ENCODE measurements at regions not wholly inside any gene's neighbourhood (a gene's known extent, or its start where the extent isn't known, plus 50 kb on each side); places are given as distances from the start of the nearest gene placed in this dataset.
"Not testable (repeated sequence)": the region's sequence is repeated elsewhere in the genome, so short reads cannot be mapped to it uniquely, and the experiment has no call there.

DNA sequence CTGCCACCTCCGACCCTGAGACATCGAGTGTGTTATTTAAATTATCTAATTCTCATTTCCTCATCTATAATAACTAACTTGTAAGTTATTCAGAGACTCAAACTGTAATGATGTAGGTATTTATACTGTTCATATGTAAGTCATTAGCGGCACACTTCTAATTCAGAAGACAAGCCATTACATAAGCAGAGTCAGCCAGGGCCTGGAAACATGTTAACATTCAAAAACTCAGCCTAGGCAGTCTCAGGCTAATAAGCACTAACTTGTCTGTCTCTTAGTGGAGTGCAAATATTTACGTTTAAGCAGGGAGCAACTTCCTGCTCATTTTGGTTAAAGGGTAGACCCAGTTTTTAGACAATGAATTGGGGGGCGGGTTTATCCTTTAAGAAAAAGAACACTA, 598.4 kb downstream of the ACTL7B start:
- TF ChIP-seq, protein P1, sequence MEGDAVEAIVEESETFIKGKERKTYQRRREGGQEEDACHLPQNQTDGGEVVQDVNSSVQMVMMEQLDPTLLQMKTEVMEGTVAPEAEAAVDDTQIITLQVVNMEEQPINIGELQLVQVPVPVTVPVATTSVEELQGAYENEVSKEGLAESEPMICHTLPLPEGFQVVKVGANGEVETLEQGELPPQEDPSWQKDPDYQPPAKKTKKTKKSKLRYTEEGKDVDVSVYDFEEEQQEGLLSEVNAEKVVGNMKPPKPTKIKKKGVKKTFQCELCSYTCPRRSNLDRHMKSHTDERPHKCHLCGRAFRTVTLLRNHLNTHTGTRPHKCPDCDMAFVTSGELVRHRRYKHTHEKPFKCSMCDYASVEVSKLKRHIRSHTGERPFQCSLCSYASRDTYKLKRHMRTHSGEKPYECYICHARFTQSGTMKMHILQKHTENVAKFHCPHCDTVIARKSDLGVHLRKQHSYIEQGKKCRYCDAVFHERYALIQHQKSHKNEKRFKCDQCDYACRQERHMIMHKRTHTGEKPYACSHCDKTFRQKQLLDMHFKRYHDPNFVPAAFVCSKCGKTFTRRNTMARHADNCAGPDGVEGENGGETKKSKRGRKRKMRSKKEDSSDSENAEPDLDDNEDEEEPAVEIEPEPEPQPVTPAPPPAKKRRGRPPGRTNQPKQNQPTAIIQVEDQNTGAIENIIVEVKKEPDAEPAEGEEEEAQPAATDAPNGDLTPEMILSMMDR (IDR thresholded peaks at IDR 0.05; ENCODE audit: low read depth, low read length, missing control alignments): no peak
- no peak overlapping the region for H3K4me3 ChIP-seq (replicated peaks; ENCODE audit: low read depth, low read length)
- no peak for DNase-seq (ENCODE audit: extremely low read depth, low read depth)

DNA sequence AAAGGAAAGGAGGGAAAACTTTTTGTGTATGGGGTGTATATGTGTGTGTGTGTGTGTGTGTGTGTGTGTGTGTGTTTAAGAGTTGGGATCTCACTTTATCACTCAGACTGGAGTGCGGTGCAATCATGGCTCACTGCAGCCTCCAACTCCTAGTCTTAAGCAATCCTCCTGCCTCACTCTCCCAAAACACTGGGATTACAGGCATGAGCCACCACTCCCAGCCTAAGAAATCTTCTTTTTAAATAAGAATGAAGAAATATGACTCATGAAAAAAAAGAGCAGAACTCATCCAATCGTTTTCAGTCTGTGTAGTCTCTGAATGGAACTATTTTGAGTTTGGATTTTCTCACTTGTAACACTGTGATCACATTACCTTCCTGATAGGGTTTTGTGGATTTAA, 601.5 kb downstream of the ACTL7B start:
- TF ChIP-seq, protein P1 (IDR thresholded peaks at IDR 0.05; ENCODE audit: low read depth, low read length, missing control alignments): no peak
- no peak for DNase-seq (ENCODE audit: extremely low read depth, low read depth)
- no peak overlapping the region for H3K4me3 ChIP-seq (replicated peaks; ENCODE audit: low read depth, low read length)

- not testable (repeated sequence) for DNase-seq (ENCODE audit: extremely low read depth, low read depth)
Measured at GRCh38 chr9:108247391-108247790, 608.4 kb downstream of the ACTL7B start.

GRCh38 chr9:108245901-108246300, 609.9 kb downstream of the ACTL7B start:
- no peak for DNase-seq (ENCODE audit: extremely low read depth, low read depth)
- H3K4me3 ChIP-seq (replicated peaks; ENCODE audit: low read depth, low read length): no peak overlapping the region
- TF ChIP-seq, protein P1 (IDR thresholded peaks at IDR 0.05; ENCODE audit: low read depth, low read length, missing control alignments): no peak

More at GRCh38 chr9:108247391-108247790, 608.4 kb downstream of the ACTL7B start:
- not testable (repeated sequence) for H3K4me3 ChIP-seq (replicated peaks; ENCODE audit: low read depth, low read length)

- TF ChIP-seq, protein P1 (IDR thresholded peaks at IDR 0.05; ENCODE audit: low read depth, low read length, missing control alignments): no peak
- DNase-seq (ENCODE audit: extremely low read depth, low read depth): no peak
- no peak overlapping the region for H3K4me3 ChIP-seq (replicated peaks; ENCODE audit: low read depth, low read length)
Measured at GRCh38 chr9:108245331-108245730, 610.5 kb downstream of the ACTL7B start.

DNA sequence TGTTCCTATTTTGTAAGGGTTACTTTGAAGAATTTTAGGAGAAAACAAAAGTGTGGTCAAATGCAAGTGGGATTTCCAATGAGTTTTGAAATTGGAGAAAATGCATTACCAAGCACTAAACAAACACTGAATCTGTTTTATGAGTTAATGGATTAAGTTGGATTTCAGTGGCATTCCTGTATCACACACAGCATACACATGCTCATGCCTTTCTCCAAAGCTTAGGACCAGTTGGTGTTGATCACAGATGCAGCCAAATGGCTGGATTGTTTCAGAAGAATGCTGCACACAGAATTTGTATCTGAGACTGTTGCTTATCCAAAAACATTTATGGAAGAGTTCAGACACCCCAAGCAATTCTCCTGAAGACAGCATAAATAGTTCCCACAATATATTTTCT, 611.1 kb downstream of the ACTL7B start:
- no peak for DNase-seq (ENCODE audit: extremely low read depth, low read depth)
- no peak overlapping the region for H3K4me3 ChIP-seq (replicated peaks; ENCODE audit: low read depth, low read length)
- TF ChIP-seq, protein P1 (IDR thresholded peaks at IDR 0.05; ENCODE audit: low read depth, low read length, missing control alignments): no peak

DNA sequence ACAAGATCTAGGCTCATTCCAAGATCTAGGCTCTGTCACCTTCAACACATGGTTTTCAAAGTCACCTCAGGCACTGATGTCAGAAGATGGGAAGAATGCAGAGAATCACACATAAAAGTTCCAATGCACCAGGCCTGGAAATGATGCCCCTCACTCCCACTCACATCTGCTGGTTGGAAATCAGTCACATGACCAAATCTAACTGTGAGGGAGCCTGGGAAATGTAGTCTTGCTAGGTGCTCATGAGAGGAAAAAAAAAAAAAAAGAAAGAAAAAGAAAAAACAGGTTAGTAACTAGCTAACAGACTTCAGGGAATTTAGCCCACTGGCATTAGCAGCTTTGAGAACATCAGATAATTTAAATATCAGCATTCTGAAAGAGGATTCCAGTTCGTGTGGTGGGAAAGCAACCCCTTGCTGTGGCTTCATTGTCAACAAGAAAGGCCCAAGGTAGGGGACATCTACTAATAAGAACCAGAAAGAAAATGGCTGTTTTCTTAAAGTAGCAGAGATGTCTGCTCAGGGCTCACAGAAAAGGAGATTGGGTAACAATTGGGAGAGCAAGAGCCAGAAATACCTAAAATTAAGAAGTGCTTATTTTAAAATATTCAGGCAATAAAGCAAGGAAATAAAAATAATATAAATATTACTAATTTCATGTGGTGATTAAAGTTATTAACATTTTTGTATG, 614.3 kb downstream of the ACTL7B start:
- TF ChIP-seq, protein P1 (IDR thresholded peaks at IDR 0.05; ENCODE audit: low read depth, low read length, missing control alignments): no peak
- DNase-seq (ENCODE audit: extremely low read depth, low read depth): no peak

More for the DNA sequence above, 614.3 kb downstream of the ACTL7B start:
- H3K4me3 ChIP-seq (replicated peaks; ENCODE audit: low read depth, low read length): no peak overlapping the region

Measured in HFF-Myc (cell line).